Prostate gland (tissue), 2 donors: ENCODE measurements at regions not wholly inside any gene's neighbourhood (a gene's known extent, or its start where the extent isn't known, plus 50 kb on each side); places are given as distances from the start of the nearest gene placed in this dataset.

ENCODE experiments used
- CTCF ChIP-seq, 4 experiments: fragments of 200-600 bp in 2 of 4; fragments of 450-650 bp in 2 of 4; sonication (generic) in 2 of 4; IDR thresholded peaks; 1 replicate in 3 of 4; 2 replicates in 1 of 4; pipeline ENCODE4 v1.5.1; 2016 to 2019; ENCODE audit warnings: antibody characterized with exemption in 4 of 4, mild to moderate bottlenecking in 2 of 4, moderate library complexity in 2 of 4
- POLR2A ChIP-seq: fragments of 450-650 bp; IDR thresholded peaks from one replicate; pipeline ENCODE4 v1.6.1; 2016; ENCODE audit warnings: antibody characterized with exemption, mild to moderate bottlenecking

GRCh38 chr16:76210157-76210556 lies 67.0 kb upstream of the CNTNAP4 start:
- TF ChIP-seq CTCF (IDR thresholded peaks at IDR 0.05) = no peak
- TF ChIP-seq POLR2A = no peak
